HepG2 (cell line): ENCODE measurements at regions not wholly inside any gene's neighbourhood (a gene's known extent, or its start where the extent isn't known, plus 50 kb on each side); places are given as distances from the start of the nearest gene placed in this dataset.
A peak's percentile ranks its signal among the peaks of the same experiment; 100 is the strongest.

Experiments
- ATAC-seq: fragments of 200-7000 bp; cut with Tn5 transposase; 3 replicates; pipeline ENCODE4 v1.9.1; 2020; ENCODE audit warnings: mild to moderate bottlenecking, moderate library complexity
- BruUV-seq: library from RNA; stranded (reverse); fragments of 400-500 nt; replicated peaks from 2 replicates; lab custom pipeline; 2021; lab: Mats Ljungman, UMichigan
- CTCF ChIA-PET: fragments of 300-600 bp; formaldehyde crosslinking; extraction: SDS; loops from one replicate; lab custom pipeline; 2021; ENCODE audit warnings: low total read pairs, inconsistent platforms, low intra/inter-chr PET ratio; lab: Yijun Ruan, JAX
- POLR2A ChIA-PET: fragments of 350-600 bp; sonication (Branson Sonifier 250); formaldehyde crosslinking; loops from one replicate; lab custom pipeline; 2020; ENCODE audit warnings: antibody characterized with exemption, inconsistent platforms; lab: Yijun Ruan, JAX
- DNase-seq: peaks from one replicate; pipeline ENCODE4 v3.0.0-alpha.2; 2015; ENCODE audit warnings: low spot score
- FAIRE-seq: peaks from 3 replicates; lab custom pipeline; 2011; peaks lifted over from hg19 to GRCh38; lab: Jason Lieb, UNC
- H2AFZ ChIP-seq: one replicate; pipeline ENCODE4 v1.6.1; 2011; ENCODE audit warnings: low read length, inconsistent platforms
- H3K27ac ChIP-seq: fragments of 300-600 bp; 3 replicates; pipeline ENCODE4 v1.8.0; 2011; ENCODE audit warnings: mixed run types, mild to moderate bottlenecking, mixed read lengths, low read length, inconsistent platforms; ENCODE audit not compliant: insufficient read depth; ENCODE audit errors: extremely low read length
- H3K27me3 ChIP-seq, 2 experiments: fragments of 200-600 bp in 1 of 2; 2 replicates in 1 of 2; 3 replicates in 1 of 2; pipeline versions ENCODE4 v1.6.0 to v1.8.0; 2011; ENCODE audit warnings: low read length in 2 of 2, mild to moderate bottlenecking in 2 of 2, moderate library complexity in 2 of 2, inconsistent platforms in 1 of 2; ENCODE audit not compliant: insufficient read depth in 2 of 2, control insufficient read depth in 1 of 2
- H3K36me3 ChIP-seq, 2 experiments: fragments of 200-600 bp in 1 of 2; replicated peaks in 1 of 2; 2 replicates in 1 of 2; 3 replicates in 1 of 2; pipeline versions ENCODE4 v1.5.1 to v1.8.0; 2011; ENCODE audit warnings: low read length in 2 of 2, inconsistent platforms in 1 of 2; ENCODE audit not compliant: insufficient read depth in 2 of 2, control insufficient read depth in 1 of 2
- H3K4me1 ChIP-seq: 2 replicates; pipeline ENCODE4 v1.5.1; 2012; ENCODE audit warnings: low read length, inconsistent platforms; ENCODE audit not compliant: insufficient read depth
- H3K4me2 ChIP-seq: 2 replicates; pipeline ENCODE4 v1.6.0; 2011; ENCODE audit warnings: low read depth, low read length, inconsistent platforms
- H3K4me3 ChIP-seq, 3 experiments: fragments of 200-600 bp in 1 of 3; sonication (generic), shearing (Covaris generic) in 1 of 3; replicated peaks in 1 of 3; 2 replicates each; pipeline ENCODE4 v1.5.1; 2011 to 2016; ENCODE audit warnings: low read length in 3 of 3, inconsistent platforms in 2 of 3, low read depth in 2 of 3, mild to moderate bottlenecking in 2 of 3, control low read depth in 1 of 3, mixed read lengths in 1 of 3; ENCODE audit not compliant: insufficient read depth in 1 of 3
- H3K79me2 ChIP-seq: one replicate; pipeline ENCODE4 v1.6.1; 2011; ENCODE audit warnings: low read length, inconsistent platforms; ENCODE audit not compliant: insufficient read depth
- H3K9ac ChIP-seq: 2 replicates; pipeline ENCODE4 v1.6.0; 2011; ENCODE audit warnings: mild to moderate bottlenecking, low read depth, low read length, inconsistent platforms; ENCODE audit not compliant: insufficient read depth
- H3K9me3 ChIP-seq: 2 replicates; pipeline ENCODE4 v1.5.1; 2012; ENCODE audit warnings: mild to moderate bottlenecking, low read length
- H4K20me1 ChIP-seq: 2 replicates; pipeline ENCODE4 v1.6.0; 2011; ENCODE audit warnings: inconsistent platforms, mild to moderate bottlenecking, low read length, moderate library complexity; ENCODE audit not compliant: insufficient read depth
- ATM ChIP-seq: fragments of 450-650 bp; IDR thresholded peaks from 2 replicates; pipeline ENCODE4 v1.7.1; 2017; ENCODE audit warnings: mild to moderate bottlenecking, borderline replicate concordance
- HOXD1 ChIP-seq: sonication (generic); formaldehyde crosslinking; IDR thresholded peaks from 2 replicates; pipeline ENCODE4 v1.5.0; 2020; ENCODE audit warnings: missing genetic modification reagents
- IKZF1 ChIP-seq: fragments of 450-650 bp; IDR thresholded peaks from 2 replicates; pipeline ENCODE4 v1.7.1; 2016
- JUNB ChIP-seq: sonication (generic); formaldehyde crosslinking; IDR thresholded peaks from 2 replicates; pipeline ENCODE4 v1.8.0; 2022; ENCODE audit warnings: missing genetic modification reagents, mild to moderate bottlenecking, borderline replicate concordance
- MAFK ChIP-seq, 2 experiments: IDR thresholded peaks in 1 of 2; conservative IDR thresholded peaks in 1 of 2; 2 replicates each; pipeline ENCODE4 v1.6.1; 2011; ENCODE audit warnings: improper control_type of control experiment in 2 of 2, low read length in 2 of 2
- MATR3 ChIP-seq: sonication (generic); formaldehyde crosslinking; IDR thresholded peaks from 2 replicates; pipeline ENCODE4 v1.4.0; 2020; ENCODE audit warnings: missing genetic modification reagents
- NFIB ChIP-seq: sonication (generic); formaldehyde crosslinking; IDR thresholded peaks from 2 replicates; pipeline ENCODE4 v1.9.0; 2021; ENCODE audit warnings: missing genetic modification reagents, mild to moderate bottlenecking, borderline replicate concordance
- NR1H2 ChIP-seq: sonication (generic); formaldehyde crosslinking; IDR thresholded peaks from 2 replicates; pipeline ENCODE4 v1.8.1; 2022; ENCODE audit warnings: low read depth, missing genetic modification reagents, borderline replicate concordance
- SMARCE1 ChIP-seq: fragments of 450-650 bp; IDR thresholded peaks from 2 replicates; pipeline ENCODE4 v1.6.1; 2017; ENCODE audit warnings: borderline replicate concordance
- ZNF207 ChIP-seq: fragments of 450-650 bp; IDR thresholded peaks from 2 replicates; pipeline ENCODE4 v1.6.1; 2016; ENCODE audit warnings: antibody characterized with exemption, borderline replicate concordance
- ZNF24 ChIP-seq: fragments of 450-650 bp; IDR thresholded peaks from 2 replicates; pipeline ENCODE4 v1.6.1; 2017; ENCODE audit warnings: antibody characterized with exemption, mild to moderate bottlenecking
- ZNF292 ChIP-seq: sonication (generic); formaldehyde crosslinking; IDR thresholded peaks from 2 replicates; pipeline ENCODE4 v1.8.1; 2022; ENCODE audit warnings: mild to moderate bottlenecking, low read depth, missing genetic modification reagents, borderline replicate concordance
- ZNF660 ChIP-seq: sonication (generic); formaldehyde crosslinking; IDR thresholded peaks from 2 replicates; pipeline ENCODE4 v1.5.1; 2020; ENCODE audit warnings: mild to moderate bottlenecking, low read depth, missing genetic modification reagents, borderline replicate concordance
- ZSCAN9 ChIP-seq: IDR thresholded peaks from 2 replicates; pipeline ENCODE4 v1.6.1; 2016; ENCODE audit warnings: borderline replicate concordance
- WGBS: methylation state at CpG from one replicate; pipeline ENCODE4 v1.1.6; 2017; ENCODE audit warnings: low lambda C conversion rate; 5-methylcytosine and 5-hydroxymethylcytosine counted together
- in situ Hi-C: cut with HindIII; loops from 2 replicates; pipeline ENCODE4 v1.10.0; 2017; ENCODE audit warnings: low pct_unique_long_range_greater_than_20kb; ENCODE audit not compliant: extremely low pct_ligation_motif_present
- intact Hi-C: fragments of 100-400 bp; cut with micrococcal nuclease; formaldehyde crosslinking; loops from one replicate; pipeline ENCODE4 v1.10.0; 2022; ENCODE audit not compliant: unreplicated experiment
- TF ChIP-seq, protein P1 (sequence below): IDR thresholded peaks from 2 replicates; pipeline ENCODE4 v1.6.1; 2012; ENCODE audit warnings: low read length, improper control_type of control experiment

DNA sequence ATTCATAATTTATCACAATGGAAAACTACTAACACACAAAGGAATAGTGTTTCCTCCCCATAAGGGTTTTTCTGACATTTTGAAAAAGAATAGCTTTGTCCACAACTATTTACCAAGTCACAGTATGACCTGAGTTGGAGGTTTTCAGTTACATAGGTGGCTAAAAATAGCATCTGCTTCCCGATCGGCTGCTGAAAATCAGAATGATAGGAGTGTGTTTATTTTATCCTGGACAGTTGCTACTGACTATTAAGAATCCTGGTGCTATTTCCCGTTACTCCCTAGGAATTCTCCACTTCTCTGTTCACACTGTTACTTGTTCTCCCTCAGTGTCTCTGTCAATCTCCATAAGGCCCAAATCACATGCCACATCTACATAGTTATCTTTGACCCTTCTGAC, 353.9 kb upstream of the RARB start (continued):
- TF ChIP-seq NR1H2 (CRISPR knock-in tag): no peak

DNA sequence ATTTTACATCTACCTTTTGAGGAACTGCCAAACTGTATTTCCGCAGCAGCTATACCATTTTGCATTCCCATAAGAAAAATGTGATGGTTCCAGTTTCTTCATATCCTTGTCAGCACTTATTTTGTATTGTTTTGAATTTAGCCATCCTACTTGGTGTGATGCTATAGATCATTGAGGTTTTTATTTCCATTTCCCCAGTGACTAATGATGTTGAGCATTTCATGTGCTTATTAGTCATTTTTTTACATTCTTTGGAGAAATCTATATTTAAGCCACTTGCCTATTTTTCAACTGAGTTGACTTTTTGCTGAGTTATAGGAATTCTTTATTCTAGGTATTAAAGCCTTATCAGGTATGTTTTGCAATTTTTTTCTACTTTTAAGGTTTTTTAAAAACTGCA, 347.6 kb upstream of the RARB start:
- WGBS: 5% methylated on average over 1 of the region's 1 CpG
- Histone ChIP-seq H3K4me3 (no peak overlapping the region), H3K4me2 (no peak overlapping the region), H3K4me1 (0 out of 2 replicates have a peak, but pooled peaks cover 4% of the 10 kb centered on the region), H3K9ac (no peak overlapping the region), H3K27me3 (no peaks in the 10 kb centered on the region), H3K27ac (no peak overlapping the region), H3K9me3 (no peaks in the 10 kb centered on the region), H4K20me1 (no peaks in the 10 kb centered on the region), H3K36me3 (no peaks in the 10 kb centered on the region), H2AFZ (no peak overlapping the region), H3K79me2 (no peaks in the 10 kb centered on the region)
- ChIA-PET POLR2A (no interaction called here), CTCF (no interaction called here)
- ATAC-seq: no peak
- TF ChIP-seq MAFK (conservative IDR thresholded peaks at IDR 0.05 in 1 of 2, IDR thresholded peaks at IDR 0.05 in 1 of 2; ENCODE audit: low read length in 2 of 2) (0 out of 4 replicates have a peak, but pooled peaks of 1 of the 2 experiments have one; percentile 1), ZNF24 (no peak)
- in situ Hi-C loops: no loop called here
- FAIRE-seq: no peak
- intact Hi-C loops: no loop called here
- BruUV-seq: no TSS peak
- no peak for DNase-seq

DNA sequence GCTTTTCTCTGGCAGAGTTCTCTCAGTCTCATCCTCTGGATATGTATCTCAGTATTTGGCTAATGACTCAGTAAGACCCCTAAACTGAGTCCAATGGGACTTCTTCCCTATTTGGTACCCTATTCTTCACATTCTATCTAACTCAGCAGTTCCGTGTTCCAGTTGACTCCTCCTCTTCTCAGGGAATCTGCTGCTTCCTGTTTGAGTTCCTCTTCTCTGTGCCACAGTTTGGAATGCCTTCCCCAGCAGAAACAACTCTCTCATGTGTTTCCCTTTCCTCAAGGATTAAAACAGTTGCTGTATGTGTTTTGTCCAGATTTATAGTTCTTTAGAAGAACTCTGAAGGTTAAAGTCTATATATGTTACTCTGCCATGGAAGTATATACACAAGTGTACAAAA, 344.0 kb upstream of the RARB start:
- in situ Hi-C loops (no loop called here), intact Hi-C loops (no loop called here)
- ATAC-seq: no peak
- Histone ChIP-seq H3K79me2 (no peaks in the 10 kb centered on the region), H3K9ac (no peak overlapping the region), H3K36me3 (no peaks in the 10 kb centered on the region), H2AFZ (no peak overlapping the region), H3K4me3 (no peak overlapping the region), H3K27ac (no peak overlapping the region), H4K20me1 (no peaks in the 10 kb centered on the region), H3K4me2 (no peak overlapping the region; the same call in 1 of the 2 replicates), H3K27me3 (no peaks in the 10 kb centered on the region), H3K4me1 (0 out of 2 replicates have a peak, but pooled peaks cover 4% of the 10 kb centered on the region), H3K9me3 (no peaks in the 10 kb centered on the region)
- BruUV-seq: no TSS peak
- ChIA-PET CTCF (no interaction called here), POLR2A (no interaction called here)
- 48% methylated on average over 1 of the region's 1 CpG for WGBS
- FAIRE-seq: no peak
- DNase-seq: no peak
- TF ChIP-seq ZSCAN9 (CRISPR knock-in tag) (no peak), ZNF660 (CRISPR knock-in tag) (no peak), HOXD1 (CRISPR knock-in tag) (no peak), JUNB (no peak), ATM (no peak), IKZF1 (no peak), MATR3 (CRISPR knock-in tag) (no peak), ZNF292 (no peak), NFIB (CRISPR knock-in tag) (no peak), ZNF207 (no peak), SMARCE1 (no peak)
- TF ChIP-seq, protein P1, sequence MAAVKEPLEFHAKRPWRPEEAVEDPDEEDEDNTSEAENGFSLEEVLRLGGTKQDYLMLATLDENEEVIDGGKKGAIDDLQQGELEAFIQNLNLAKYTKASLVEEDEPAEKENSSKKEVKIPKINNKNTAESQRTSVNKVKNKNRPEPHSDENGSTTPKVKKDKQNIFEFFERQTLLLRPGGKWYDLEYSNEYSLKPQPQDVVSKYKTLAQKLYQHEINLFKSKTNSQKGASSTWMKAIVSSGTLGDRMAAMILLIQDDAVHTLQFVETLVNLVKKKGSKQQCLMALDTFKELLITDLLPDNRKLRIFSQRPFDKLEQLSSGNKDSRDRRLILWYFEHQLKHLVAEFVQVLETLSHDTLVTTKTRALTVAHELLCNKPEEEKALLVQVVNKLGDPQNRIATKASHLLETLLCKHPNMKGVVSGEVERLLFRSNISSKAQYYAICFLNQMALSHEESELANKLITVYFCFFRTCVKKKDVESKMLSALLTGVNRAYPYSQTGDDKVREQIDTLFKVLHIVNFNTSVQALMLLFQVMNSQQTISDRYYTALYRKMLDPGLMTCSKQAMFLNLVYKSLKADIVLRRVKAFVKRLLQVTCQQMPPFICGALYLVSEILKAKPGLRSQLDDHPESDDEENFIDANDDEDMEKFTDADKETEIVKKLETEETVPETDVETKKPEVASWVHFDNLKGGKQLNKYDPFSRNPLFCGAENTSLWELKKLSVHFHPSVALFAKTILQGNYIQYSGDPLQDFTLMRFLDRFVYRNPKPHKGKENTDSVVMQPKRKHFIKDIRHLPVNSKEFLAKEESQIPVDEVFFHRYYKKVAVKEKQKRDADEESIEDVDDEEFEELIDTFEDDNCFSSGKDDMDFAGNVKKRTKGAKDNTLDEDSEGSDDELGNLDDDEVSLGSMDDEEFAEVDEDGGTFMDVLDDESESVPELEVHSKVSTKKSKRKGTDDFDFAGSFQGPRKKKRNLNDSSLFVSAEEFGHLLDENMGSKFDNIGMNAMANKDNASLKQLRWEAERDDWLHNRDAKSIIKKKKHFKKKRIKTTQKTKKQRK: no peak
